ENCODE measurements at regions not wholly inside any gene's neighbourhood (a gene's known extent, or its start where the extent isn't known, plus 50 kb on each side); places are given as distances from the start of the nearest gene placed in this dataset.

GRCh38 chr1:112317611-112318062, 78.4 kb upstream of the CTTNBP2NL start:
- Histone ChIP-seq H3K4me3 (no peak overlapping the region), H3K4me1 (no peaks in the 10 kb centered on the region), H3K9me3 (no peaks in the 10 kb centered on the region), H3K36me3 (no peaks in the 10 kb centered on the region), H3K27ac (peak overlapping the region in 1 of 4 donors; percentile 25), H3K27me3 (no peaks in the 10 kb centered on the region)
- in situ Hi-C loops (cut with MboI; ENCODE audit: low sequenced_read_pairs in 4 of 4): no loop called here
- ATAC-seq (no peak), DNase-seq (no peak)
- TF ChIP-seq CTCF (IDR thresholded peaks at IDR 0.05 in 4 of 5, conservative IDR thresholded peaks at IDR 0.05 in 1 of 5) (no peak), POLR2A (IDR thresholded peaks at IDR 0.05) (no peak)
- intact Hi-C loops (cut with DNase I; ENCODE audit: low total_unique reads): no loop called here

- in situ Hi-C loops (cut with MboI; ENCODE audit: low sequenced_read_pairs in 4 of 4) (no loop called here), intact Hi-C loops (cut with DNase I; ENCODE audit: low total_unique reads) (no loop called here)
- Histone ChIP-seq H3K27ac (no peak overlapping the region), H3K4me1 (no peaks in the 10 kb centered on the region), H3K9me3 (no peaks in the 10 kb centered on the region), H3K4me3 (no peak overlapping the region), H3K36me3 (no peaks in the 10 kb centered on the region), H3K27me3 (peaks cover 0 to 3% (median 0%) of the 10 kb centered on the region in 3 donors)
- ATAC-seq: no peak
- DNase-seq: no peak
- no peak for TF ChIP-seq POLR2A (IDR thresholded peaks at IDR 0.05)
- no peak for TF ChIP-seq CTCF (IDR thresholded peaks at IDR 0.05 in 4 of 5, conservative IDR thresholded peaks at IDR 0.05 in 1 of 5)
Measured at GRCh38 chr1:112318263-112318662, 77.8 kb upstream of the CTTNBP2NL start.

DNA sequence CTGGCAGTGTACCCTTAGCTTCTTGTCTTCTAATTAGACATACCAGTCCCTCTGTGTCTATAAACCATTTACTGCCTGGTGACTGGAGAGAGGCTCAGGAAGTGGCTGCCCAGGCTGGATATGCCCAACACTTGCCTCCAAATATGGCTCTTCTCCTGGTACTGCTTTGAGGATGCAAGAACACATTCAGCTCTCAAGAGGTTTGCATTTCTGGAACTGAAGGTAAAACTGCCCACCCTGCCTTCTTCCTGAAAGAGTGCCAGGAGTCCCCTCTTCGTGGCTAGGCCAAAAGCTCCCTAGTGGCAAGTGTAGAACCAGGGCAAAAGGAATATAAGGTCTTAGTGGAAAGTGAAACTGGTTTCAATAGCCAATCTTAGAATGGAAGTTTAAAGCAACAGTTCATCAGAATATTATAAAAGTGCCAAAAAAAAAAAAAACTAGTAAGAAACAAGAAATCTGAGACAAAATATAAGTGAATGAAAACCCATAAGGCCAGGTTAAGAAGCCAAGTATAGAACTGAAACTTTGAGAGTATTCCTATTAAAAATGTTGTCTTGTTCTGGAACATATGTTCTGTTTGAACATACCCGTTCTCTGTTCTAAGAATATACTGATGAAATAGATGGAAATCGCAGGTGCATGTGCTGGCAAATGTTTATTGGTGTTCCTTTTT, 77.2 kb upstream of the CTTNBP2NL start:
- peaks cover 0 to 3% (median 0%) of the 10 kb centered on the region in 3 donors for H3K27me3 ChIP-seq
- no peak overlapping the region for H3K4me3 ChIP-seq
- no peaks in the 10 kb centered on the region for H3K36me3 ChIP-seq
- intact Hi-C loops (cut with DNase I; ENCODE audit: low total_unique reads) (no loop called here), in situ Hi-C loops (cut with MboI; ENCODE audit: low sequenced_read_pairs in 4 of 4) (no loop called here)
- no peaks in the 10 kb centered on the region for H3K9me3 ChIP-seq
- ATAC-seq (no peak), DNase-seq (no peak)
- TF ChIP-seq POLR2A (IDR thresholded peaks at IDR 0.05) (no peak), CTCF (IDR thresholded peaks at IDR 0.05 in 4 of 5, conservative IDR thresholded peaks at IDR 0.05 in 1 of 5) (no peak)
- H3K27ac ChIP-seq: no peak overlapping the region
- H3K4me1 ChIP-seq: no peaks in the 10 kb centered on the region

- Histone ChIP-seq H3K27ac (no peak overlapping the region), H3K4me1 (no peaks in the 10 kb centered on the region), H3K4me3 (no peak overlapping the region), H3K36me3 (no peaks in the 10 kb centered on the region), H3K9me3 (no peaks in the 10 kb centered on the region), H3K27me3 (peaks cover 0 to 3% (median 0%) of the 10 kb centered on the region in 3 donors)
- intact Hi-C loops (cut with DNase I; ENCODE audit: low total_unique reads): no loop called here
- TF ChIP-seq POLR2A (IDR thresholded peaks at IDR 0.05) (no peak), CTCF (IDR thresholded peaks at IDR 0.05 in 4 of 5, conservative IDR thresholded peaks at IDR 0.05 in 1 of 5) (no peak)
- DNase-seq (no peak), ATAC-seq (no peak)
- in situ Hi-C loops (cut with MboI; ENCODE audit: low sequenced_read_pairs in 4 of 4): no loop called here
Measured at GRCh38 chr1:112319371-112320040, 76.5 kb upstream of the CTTNBP2NL start.
